Uterus (tissue), 2 donors: ENCODE measurements at regions not wholly inside any gene's neighbourhood (a gene's known extent, or its start where the extent isn't known, plus 50 kb on each side); places are given as distances from the start of the nearest gene placed in this dataset.

Experiments
- CTCF ChIP-seq, 4 experiments: fragments of 200-600 bp in 2 of 4; fragments of 450-650 bp in 2 of 4; sonication (generic) in 2 of 4; IDR thresholded peaks; one replicate each; pipeline ENCODE4 v1.5.1; 2016 to 2019; ENCODE audit warnings: antibody characterized with exemption in 4 of 4, mild to moderate bottlenecking in 2 of 4, moderate library complexity in 1 of 4
- POLR2A ChIP-seq, 2 donors: fragments of 450-650 bp; IDR thresholded peaks; one replicate each; pipeline ENCODE4 v1.6.1; 2016; ENCODE audit warnings: antibody characterized with exemption in 2 of 2, mild to moderate bottlenecking in 1 of 2, moderate library complexity in 1 of 2

- no peak for TF ChIP-seq CTCF (IDR thresholded peaks at IDR 0.05)
- no peak for TF ChIP-seq POLR2A (IDR thresholded peaks at IDR 0.05)
Observed at GRCh38 chr4:147220833-147221232, 260.1 kb upstream of the EDNRA start.
